Cardiac muscle cell (in vitro differentiated cells and primary cell): ENCODE measurements at regions not wholly inside any gene's neighbourhood (a gene's known extent, or its start where the extent isn't known, plus 50 kb on each side); places are given as distances from the start of the nearest gene placed in this dataset.
A peak's percentile ranks its signal among the peaks of the same experiment; 100 is the strongest.

Experiments used
- DNase-seq, 2 donors: peaks; one replicate each; pipeline versions ENCODE4 v3.0.0 to v3.0.0-alpha.2; 2010 to 2017; ENCODE audit warnings: low read depth in 1 of 2, low spot score in 1 of 2
- H3K27ac ChIP-seq: fragments of 200-600 bp; sonication (generic); 2 replicates; pipeline ENCODE4 v1.5.1; 2016
- H3K27me3 ChIP-seq: fragments of 200-600 bp; sonication (generic); 2 replicates; pipeline ENCODE4 v1.6.0; 2016; ENCODE audit warnings: control low read depth
- H3K36me3 ChIP-seq: fragments of 200-600 bp; sonication (generic); 2 replicates; pipeline ENCODE4 v1.5.1; 2016; ENCODE audit warnings: control low read depth
- H3K4me1 ChIP-seq: fragments of 200-600 bp; sonication (generic); 2 replicates; pipeline ENCODE4 v1.8.1; 2017; ENCODE audit warnings: low read depth, mild to moderate bottlenecking, mixed run types
- H3K4me3 ChIP-seq: fragments of 200-600 bp; sonication (generic); 2 replicates; pipeline ENCODE4 v1.5.1; 2016; ENCODE audit warnings: mild to moderate bottlenecking
- H3K9me3 ChIP-seq: fragments of 200-600 bp; sonication (generic); 2 replicates; pipeline ENCODE4 v1.5.1; 2017; ENCODE audit warnings: low read depth, mild to moderate bottlenecking, control low read depth
- CTCF ChIP-seq: IDR thresholded peaks from 2 replicates; pipeline ENCODE4 v1.5.1; 2012; ENCODE audit warnings: low read depth, mild to moderate bottlenecking, low read length

GRCh38 chr6:139904568-139904967 lies 530.1 kb upstream of the CITED2 start:
- no peak overlapping the region for H3K4me3 ChIP-seq
- no peak for DNase-seq
- H3K36me3 ChIP-seq, result no peaks in the 10 kb centered on the region
- H3K27me3 ChIP-seq, result no peaks in the 10 kb centered on the region
- no peak for TF ChIP-seq CTCF
- no peaks in the 10 kb centered on the region for H3K9me3 ChIP-seq
- H3K27ac ChIP-seq, result no peak overlapping the region
- peaks cover 3% of the 10 kb centered on the region for H3K4me1 ChIP-seq

- H3K9me3 ChIP-seq, result no peaks in the 10 kb centered on the region
- H3K4me3 ChIP-seq, result no peak overlapping the region
- no peak for DNase-seq
- peaks cover 3% of the 10 kb centered on the region for H3K4me1 ChIP-seq
- no peaks in the 10 kb centered on the region for H3K27me3 ChIP-seq
- no peak overlapping the region for H3K27ac ChIP-seq
- no peak for TF ChIP-seq CTCF
- no peaks in the 10 kb centered on the region for H3K36me3 ChIP-seq
Observed at GRCh38 chr6:139904158-139904533, 529.7 kb upstream of the CITED2 start.

- H3K27ac ChIP-seq, result no peak overlapping the region
- H3K27me3 ChIP-seq, result no peaks in the 10 kb centered on the region
- no peak for DNase-seq
- peaks cover 3% of the 10 kb centered on the region for H3K4me1 ChIP-seq
- no peak for TF ChIP-seq CTCF
- H3K36me3 ChIP-seq, result no peaks in the 10 kb centered on the region
- no peaks in the 10 kb centered on the region for H3K9me3 ChIP-seq
- no peak overlapping the region for H3K4me3 ChIP-seq
Observed at GRCh38 chr6:139903411-139904157, 529.1 kb upstream of the CITED2 start.

- Histone ChIP-seq H3K36me3 (no peaks in the 10 kb centered on the region), H3K4me3 (no peak overlapping the region), H3K27ac (no peak overlapping the region), H3K27me3 (no peaks in the 10 kb centered on the region), H3K4me1 (no peaks in the 10 kb centered on the region), H3K9me3 (no peaks in the 10 kb centered on the region)
- DNase-seq, result peak in 1 of 2 donors; percentile 25
- TF ChIP-seq CTCF, result no peak
Observed at GRCh38 chr6:139895205-139895793, 520.9 kb upstream of the CITED2 start.

DNA sequence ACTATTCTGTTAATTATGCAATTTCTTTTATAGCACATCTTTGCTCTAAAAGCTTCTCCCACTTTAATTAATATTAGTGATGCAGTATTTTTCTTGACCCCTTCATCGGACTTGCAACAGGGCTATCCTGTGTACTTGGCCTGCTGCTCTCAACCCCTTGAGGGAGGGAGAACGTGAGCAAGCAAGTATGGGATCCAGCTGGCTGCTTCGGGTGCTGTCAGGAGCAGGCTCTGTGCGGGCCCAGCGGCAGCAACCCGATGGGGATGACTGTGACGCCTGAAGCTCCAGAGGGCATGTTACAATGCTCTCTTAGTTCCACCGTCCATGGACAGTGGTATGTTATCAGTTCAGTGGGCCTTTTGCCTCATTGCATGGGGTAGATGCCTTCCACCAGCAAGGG lies 519.8 kb upstream of the CITED2 start:
- no peak for TF ChIP-seq CTCF
- H3K4me3 ChIP-seq, result no peak overlapping the region
- DNase-seq, result no peak
- peaks cover 5% of the 10 kb centered on the region for H3K4me1 ChIP-seq
- H3K9me3 ChIP-seq, result no peaks in the 10 kb centered on the region
- H3K27me3 ChIP-seq, result no peaks in the 10 kb centered on the region
- H3K27ac ChIP-seq, result no peak overlapping the region
- no peaks in the 10 kb centered on the region for H3K36me3 ChIP-seq
